ENCODE measurements at regions not wholly inside any gene's neighbourhood (a gene's known extent, or its start where the extent isn't known, plus 50 kb on each side); places are given as distances from the start of the nearest gene placed in this dataset.

GRCh38 chr17:72565758-72566157, 444.9 kb downstream of the SOX9 start:
- intact Hi-C loops (cut with DNase I) = loop anchor here in 1 of 2 donors (10.0 kb wide), 1 partner anchor 679 kb away; no protein-coding TSS in a partner anchor
- Histone ChIP-seq H3K27ac (no peak overlapping the region), H3K4me1 (replicated peaks in 1 of 2) (no peaks in the 10 kb centered on the region), H3K4me3 (no peak overlapping the region), H3K36me3 (replicated peaks in 1 of 2) (no peaks in the 10 kb centered on the region), H3K27me3 (peaks cover 7% of the 10 kb centered on the region), H3K9me3 (replicated peaks in 1 of 3) (no peaks in the 10 kb centered on the region)
- 79 to 90% (median 83%) methylated on average over 5 to 7 of the region's 7 CpGs for WGBS, 4 donors
- TF ChIP-seq CTCF (IDR thresholded peaks at IDR 0.05) = no peak
- TF ChIP-seq POLR2A (IDR thresholded peaks at IDR 0.05) = no peak
- DNase-seq = no peak

- DNase-seq = no peak
- no peaks in the 10 kb centered on the region for H3K4me1 ChIP-seq (replicated peaks in 1 of 2)
- no peaks in the 10 kb centered on the region for H3K36me3 ChIP-seq (replicated peaks in 1 of 2)
- WGBS, 4 donors = 66 to 80% (median 71%) methylated on average over 8 of the region's 8 CpGs
- intact Hi-C loops (cut with DNase I) = loop anchor here in 1 of 2 donors (10.0 kb wide), 1 partner anchor 678 kb away; no protein-coding TSS in a partner anchor
- H3K4me3 ChIP-seq = no peak overlapping the region
- H3K27me3 ChIP-seq = peaks cover 7% of the 10 kb centered on the region
- H3K9me3 ChIP-seq (replicated peaks in 1 of 3) = no peaks in the 10 kb centered on the region
- no peak for TF ChIP-seq CTCF (IDR thresholded peaks at IDR 0.05)
- TF ChIP-seq POLR2A (IDR thresholded peaks at IDR 0.05) = no peak
- no peak overlapping the region for H3K27ac ChIP-seq
Observed at GRCh38 chr17:72566671-72567484, 446.1 kb downstream of the SOX9 start.

GRCh38 chr17:72567774-72568173, 447.0 kb downstream of the SOX9 start:
- Histone ChIP-seq H3K4me1 (replicated peaks in 1 of 2) (no peaks in the 10 kb centered on the region), H3K9me3 (replicated peaks in 1 of 3) (no peaks in the 10 kb centered on the region), H3K27me3 (peaks cover 7% of the 10 kb centered on the region), H3K4me3 (no peak overlapping the region), H3K27ac (no peak overlapping the region), H3K36me3 (replicated peaks in 1 of 2) (no peaks in the 10 kb centered on the region)
- no peak for TF ChIP-seq CTCF (IDR thresholded peaks at IDR 0.05)
- WGBS, 4 donors = 58 to 71% (median 65%) methylated on average over 2 to 3 of the region's 3 CpGs
- no peak for DNase-seq
- intact Hi-C loops (cut with DNase I) = loop anchor here in 1 of 2 donors (10.0 kb wide), 1 partner anchor 677 kb away; no protein-coding TSS in a partner anchor

GRCh38 chr17:72569148-72569946, 448.5 kb downstream of the SOX9 start:
- Histone ChIP-seq H3K9me3 (replicated peaks in 1 of 3) (no peaks in the 10 kb centered on the region), H3K36me3 (replicated peaks in 1 of 2) (no peaks in the 10 kb centered on the region), H3K4me1 (replicated peaks in 1 of 2) (no peaks in the 10 kb centered on the region), H3K27me3 (peaks cover 13% of the 10 kb centered on the region), H3K27ac (no peak overlapping the region), H3K4me3 (no peak overlapping the region)
- intact Hi-C loops (cut with DNase I) = loop anchor here in 1 of 2 donors (10.0 kb wide), 1 partner anchor 675 kb away; no protein-coding TSS in a partner anchor
- TF ChIP-seq CTCF (IDR thresholded peaks at IDR 0.05) = no peak
- no peak for TF ChIP-seq POLR2A (IDR thresholded peaks at IDR 0.05)
- no peak for DNase-seq
- 27 to 36% (median 32%) methylated on average over 16 to 19 of the region's 19 CpGs for WGBS, 4 donors
